22Rv1 (cell line): ENCODE measurements at regions not wholly inside any gene's neighbourhood (a gene's known extent, or its start where the extent isn't known, plus 50 kb on each side); places are given as distances from the start of the nearest gene placed in this dataset.

Experiments used
- ZFX ChIP-seq: fragments of 450-650 bp; IDR thresholded peaks from 2 replicates; pipeline ENCODE4 v1.6.1; 2017; ENCODE audit warnings: antibody characterized with exemption, borderline replicate concordance
- TF ChIP-seq, protein P1 (sequence below): fragments of 450-650 bp; IDR thresholded peaks from 2 replicates; pipeline ENCODE4 v1.5.1; 2017; ENCODE audit warnings: mild to moderate bottlenecking

DNA sequence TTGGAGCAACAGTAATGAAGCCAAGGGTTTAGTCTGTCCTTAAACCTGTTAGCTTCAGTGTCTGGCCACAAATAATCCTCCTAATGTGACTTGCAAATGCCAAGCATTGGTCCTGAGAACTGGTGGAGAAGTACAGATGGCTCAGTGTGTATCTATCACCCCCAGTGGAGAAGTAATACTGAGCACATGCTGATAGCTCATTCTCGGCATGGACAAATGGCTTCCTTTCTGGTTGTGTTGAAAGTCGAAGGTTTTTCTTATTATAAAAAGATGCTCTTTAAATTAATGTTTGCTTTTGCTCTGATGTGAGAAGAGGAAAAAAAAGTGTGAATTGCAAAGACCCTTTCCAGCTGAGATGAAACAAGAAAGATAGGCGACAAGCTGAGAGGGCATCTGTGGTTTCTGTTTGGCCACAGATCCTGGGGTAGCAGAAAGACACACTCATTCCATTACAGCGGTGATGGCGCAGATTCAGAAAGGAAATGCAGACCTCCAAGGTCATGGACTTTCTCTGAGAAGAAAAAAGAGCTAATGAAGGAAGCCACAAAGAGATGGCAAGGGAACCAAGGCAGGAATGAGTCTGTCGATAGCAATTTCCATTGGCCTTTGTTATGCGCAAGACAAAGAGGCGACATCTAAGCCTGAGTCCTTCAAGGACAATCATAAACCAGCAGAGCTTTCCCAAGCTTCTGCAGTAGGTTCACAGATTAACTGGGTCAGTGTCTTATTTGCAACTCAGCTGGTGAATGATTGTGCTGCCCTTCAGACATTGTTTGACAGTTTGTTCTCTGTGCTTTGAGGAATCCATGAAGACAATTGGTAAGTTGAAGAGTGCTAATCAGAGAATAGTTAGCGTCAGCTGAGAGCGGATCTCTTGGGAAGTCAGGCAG is 155.5 kb upstream of the RGS6 start:
- TF ChIP-seq, protein P1, sequence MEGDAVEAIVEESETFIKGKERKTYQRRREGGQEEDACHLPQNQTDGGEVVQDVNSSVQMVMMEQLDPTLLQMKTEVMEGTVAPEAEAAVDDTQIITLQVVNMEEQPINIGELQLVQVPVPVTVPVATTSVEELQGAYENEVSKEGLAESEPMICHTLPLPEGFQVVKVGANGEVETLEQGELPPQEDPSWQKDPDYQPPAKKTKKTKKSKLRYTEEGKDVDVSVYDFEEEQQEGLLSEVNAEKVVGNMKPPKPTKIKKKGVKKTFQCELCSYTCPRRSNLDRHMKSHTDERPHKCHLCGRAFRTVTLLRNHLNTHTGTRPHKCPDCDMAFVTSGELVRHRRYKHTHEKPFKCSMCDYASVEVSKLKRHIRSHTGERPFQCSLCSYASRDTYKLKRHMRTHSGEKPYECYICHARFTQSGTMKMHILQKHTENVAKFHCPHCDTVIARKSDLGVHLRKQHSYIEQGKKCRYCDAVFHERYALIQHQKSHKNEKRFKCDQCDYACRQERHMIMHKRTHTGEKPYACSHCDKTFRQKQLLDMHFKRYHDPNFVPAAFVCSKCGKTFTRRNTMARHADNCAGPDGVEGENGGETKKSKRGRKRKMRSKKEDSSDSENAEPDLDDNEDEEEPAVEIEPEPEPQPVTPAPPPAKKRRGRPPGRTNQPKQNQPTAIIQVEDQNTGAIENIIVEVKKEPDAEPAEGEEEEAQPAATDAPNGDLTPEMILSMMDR: no peak
- no peak for TF ChIP-seq ZFX
